ENCODE measurements at regions not wholly inside any gene's neighbourhood (a gene's known extent, or its start where the extent isn't known, plus 50 kb on each side); places are given as distances from the start of the nearest gene placed in this dataset.

DNA sequence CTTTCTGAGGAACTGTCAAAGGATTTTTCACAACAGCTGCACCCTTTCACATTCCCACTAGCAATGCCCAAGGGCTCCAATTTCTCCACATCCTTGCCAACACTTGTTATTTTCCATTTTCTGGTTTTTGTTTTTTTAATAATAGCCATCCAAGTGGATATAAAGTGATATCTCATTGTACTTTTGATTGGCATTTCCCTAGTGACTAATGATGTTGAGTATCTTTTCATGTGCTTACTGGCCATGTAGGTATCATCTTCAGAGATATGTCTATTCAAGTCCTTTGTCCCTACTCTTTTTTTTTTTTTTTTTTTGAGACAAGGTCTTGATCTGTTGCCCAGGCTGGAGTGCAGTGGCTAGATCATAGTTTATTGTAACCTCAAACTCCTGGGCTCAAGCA lies 115.8 kb upstream of the HAND1 start:
- TF ChIP-seq POLR2AphosphoS5 (IDR thresholded peaks at IDR 0.05; ENCODE audit: insufficient read depth in 1 of 2, low read depth in 1 of 2): no peak
- TF ChIP-seq, protein P1, sequence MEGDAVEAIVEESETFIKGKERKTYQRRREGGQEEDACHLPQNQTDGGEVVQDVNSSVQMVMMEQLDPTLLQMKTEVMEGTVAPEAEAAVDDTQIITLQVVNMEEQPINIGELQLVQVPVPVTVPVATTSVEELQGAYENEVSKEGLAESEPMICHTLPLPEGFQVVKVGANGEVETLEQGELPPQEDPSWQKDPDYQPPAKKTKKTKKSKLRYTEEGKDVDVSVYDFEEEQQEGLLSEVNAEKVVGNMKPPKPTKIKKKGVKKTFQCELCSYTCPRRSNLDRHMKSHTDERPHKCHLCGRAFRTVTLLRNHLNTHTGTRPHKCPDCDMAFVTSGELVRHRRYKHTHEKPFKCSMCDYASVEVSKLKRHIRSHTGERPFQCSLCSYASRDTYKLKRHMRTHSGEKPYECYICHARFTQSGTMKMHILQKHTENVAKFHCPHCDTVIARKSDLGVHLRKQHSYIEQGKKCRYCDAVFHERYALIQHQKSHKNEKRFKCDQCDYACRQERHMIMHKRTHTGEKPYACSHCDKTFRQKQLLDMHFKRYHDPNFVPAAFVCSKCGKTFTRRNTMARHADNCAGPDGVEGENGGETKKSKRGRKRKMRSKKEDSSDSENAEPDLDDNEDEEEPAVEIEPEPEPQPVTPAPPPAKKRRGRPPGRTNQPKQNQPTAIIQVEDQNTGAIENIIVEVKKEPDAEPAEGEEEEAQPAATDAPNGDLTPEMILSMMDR (IDR thresholded peaks at IDR 0.05): no peak

Data from vagina (tissue), 2 donors.